ENCODE measurements at regions not wholly inside any gene's neighbourhood (a gene's known extent, or its start where the extent isn't known, plus 50 kb on each side); places are given as distances from the start of the nearest gene placed in this dataset.
A peak's percentile ranks its signal among the peaks of the same experiment; 100 is the strongest.

DNA sequence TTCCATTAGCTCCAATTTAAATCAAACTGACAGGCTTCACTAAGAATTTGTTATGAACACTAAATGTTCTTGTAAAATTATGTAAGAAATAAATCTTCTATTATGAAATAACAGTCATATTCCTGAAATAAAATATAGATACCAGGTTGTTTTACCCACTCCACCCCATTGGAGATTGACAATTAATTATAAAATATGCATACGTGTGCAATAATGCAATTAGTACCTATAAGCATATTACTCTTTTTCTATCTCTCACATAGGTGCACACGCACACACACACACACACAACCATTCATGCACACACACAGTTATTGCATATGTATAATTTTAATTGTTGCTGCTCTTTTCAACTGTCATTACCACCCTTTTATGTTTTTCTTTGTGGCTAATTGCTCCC, 395.7 kb downstream of the SLITRK5 start:
- no peak overlapping the region for H3K4me2 ChIP-seq (ENCODE audit: low read depth, low read length, poor library complexity, severe bottlenecking)
- no peaks in the 10 kb centered on the region for H3K9me2 ChIP-seq (replicated peaks; ENCODE audit: insufficient read depth, low read length)
- no peaks in the 10 kb centered on the region for H3K4me1 ChIP-seq (ENCODE audit: low read length)
- no peaks in the 10 kb centered on the region for H3K79me2 ChIP-seq (ENCODE audit: low read length)
- no peak overlapping the region for H3K27ac ChIP-seq (ENCODE audit: low read length)
- DNase-seq: no peak
- H3K36me3 ChIP-seq (ENCODE audit: insufficient read depth, low read length): no peaks in the 10 kb centered on the region
- peaks cover 8% of the 10 kb centered on the region for H3K9me3 ChIP-seq (ENCODE audit: low read length)
- H4K20me1 ChIP-seq (ENCODE audit: insufficient read depth, low read depth, low read length): no peaks in the 10 kb centered on the region
- peak overlapping the region; percentile 19; the same call in 1 of the 2 replicates for H2AFZ ChIP-seq (ENCODE audit: low read length)
- no peak overlapping the region for H3K9ac ChIP-seq (ENCODE audit: low read length)
- H3K27me3 ChIP-seq (ENCODE audit: low read length): no peaks in the 10 kb centered on the region
- H3K4me3 ChIP-seq (ENCODE audit: low read length): no peak overlapping the region

- H3K27me3 ChIP-seq (ENCODE audit: low read length): no peaks in the 10 kb centered on the region
- no peak overlapping the region for H3K4me2 ChIP-seq (ENCODE audit: low read depth, low read length, poor library complexity, severe bottlenecking)
- no peak for DNase-seq
- no peak overlapping the region for H3K9ac ChIP-seq (ENCODE audit: low read length)
- no peaks in the 10 kb centered on the region for H3K9me3 ChIP-seq (ENCODE audit: low read length)
- H3K4me1 ChIP-seq (ENCODE audit: low read length): no peaks in the 10 kb centered on the region
- H3K27ac ChIP-seq (ENCODE audit: low read length): no peak overlapping the region
- H4K20me1 ChIP-seq (ENCODE audit: insufficient read depth, low read depth, low read length): no peaks in the 10 kb centered on the region
- H3K79me2 ChIP-seq (ENCODE audit: low read length): no peaks in the 10 kb centered on the region
- no peak overlapping the region for H3K4me3 ChIP-seq (ENCODE audit: low read length)
- peak overlapping the region; percentile 62 for H2AFZ ChIP-seq (ENCODE audit: low read length)
- no peaks in the 10 kb centered on the region for H3K9me2 ChIP-seq (replicated peaks; ENCODE audit: insufficient read depth, low read length)
- H3K36me3 ChIP-seq (ENCODE audit: insufficient read depth, low read length): no peaks in the 10 kb centered on the region
These were observed 397.1 kb downstream of the SLITRK5 start for GRCh38 chr13:88068316-88068715.

DNA sequence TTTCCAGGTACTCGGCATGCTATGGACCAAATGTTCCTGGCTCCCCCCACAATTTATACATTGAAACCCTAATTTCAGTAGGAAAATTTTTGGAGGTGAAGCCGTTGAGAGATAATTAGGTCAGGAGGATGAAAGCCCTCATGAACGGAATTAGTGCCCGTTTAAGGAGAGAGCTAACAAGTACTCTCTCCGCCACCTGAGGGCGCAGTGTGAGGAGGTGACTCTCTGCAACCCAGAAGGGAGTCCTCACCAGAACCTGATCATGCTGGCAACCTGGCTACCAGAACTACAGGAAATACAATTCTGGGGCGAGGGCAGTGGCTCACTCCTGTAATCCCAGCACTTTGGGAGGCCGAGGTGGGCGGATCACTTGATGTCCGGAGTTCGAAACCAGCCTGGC, 397.8 kb downstream of the SLITRK5 start:
- Histone ChIP-seq H3K27ac (ENCODE audit: low read length) (no peak overlapping the region), H3K9ac (ENCODE audit: low read length) (no peak overlapping the region), H3K9me2 (replicated peaks; ENCODE audit: insufficient read depth, low read length) (no peaks in the 10 kb centered on the region), H3K36me3 (ENCODE audit: insufficient read depth, low read length) (no peaks in the 10 kb centered on the region), H3K4me2 (ENCODE audit: low read depth, low read length, poor library complexity, severe bottlenecking) (no peak overlapping the region), H3K4me3 (ENCODE audit: low read length) (no peak overlapping the region), H4K20me1 (ENCODE audit: insufficient read depth, low read depth, low read length) (no peaks in the 10 kb centered on the region), H3K9me3 (ENCODE audit: low read length) (no peaks in the 10 kb centered on the region), H3K4me1 (ENCODE audit: low read length) (no peaks in the 10 kb centered on the region), H2AFZ (ENCODE audit: low read length) (peak overlapping the region; percentile 62; the same call in 1 of the 2 replicates), H3K27me3 (ENCODE audit: low read length) (no peaks in the 10 kb centered on the region), H3K79me2 (ENCODE audit: low read length) (no peaks in the 10 kb centered on the region)
- peak; percentile 57 for DNase-seq

- H3K79me2 ChIP-seq (ENCODE audit: low read length): no peaks in the 10 kb centered on the region
- H3K4me3 ChIP-seq (ENCODE audit: low read length): no peak overlapping the region
- no peak overlapping the region for H3K9ac ChIP-seq (ENCODE audit: low read length)
- no peaks in the 10 kb centered on the region for H3K9me2 ChIP-seq (replicated peaks; ENCODE audit: insufficient read depth, low read length)
- no peak for DNase-seq
- peak overlapping the region; percentile 72; the same call in 1 of the 2 replicates for H2AFZ ChIP-seq (ENCODE audit: low read length)
- no peaks in the 10 kb centered on the region for H3K9me3 ChIP-seq (ENCODE audit: low read length)
- H3K4me1 ChIP-seq (ENCODE audit: low read length): no peaks in the 10 kb centered on the region
- H3K27me3 ChIP-seq (ENCODE audit: low read length): no peaks in the 10 kb centered on the region
- no peak overlapping the region for H3K27ac ChIP-seq (ENCODE audit: low read length)
- no peaks in the 10 kb centered on the region for H4K20me1 ChIP-seq (ENCODE audit: insufficient read depth, low read depth, low read length)
- H3K36me3 ChIP-seq (ENCODE audit: insufficient read depth, low read length): no peaks in the 10 kb centered on the region
- no peak overlapping the region for H3K4me2 ChIP-seq (ENCODE audit: low read depth, low read length, poor library complexity, severe bottlenecking)
These were observed 400.2 kb downstream of the SLITRK5 start for GRCh38 chr13:88071371-88071770.

- Histone ChIP-seq H3K9me3 (ENCODE audit: low read length) (no peaks in the 10 kb centered on the region), H2AFZ (ENCODE audit: low read length) (peak overlapping the region; percentile 48), H4K20me1 (ENCODE audit: insufficient read depth, low read depth, low read length) (no peaks in the 10 kb centered on the region), H3K27me3 (ENCODE audit: low read length) (no peaks in the 10 kb centered on the region), H3K4me1 (ENCODE audit: low read length) (peaks cover 4% of the 10 kb centered on the region; the same call in 1 of the 2 replicates), H3K36me3 (ENCODE audit: insufficient read depth, low read length) (no peaks in the 10 kb centered on the region), H3K79me2 (ENCODE audit: low read length) (no peaks in the 10 kb centered on the region), H3K4me3 (ENCODE audit: low read length) (no peak overlapping the region), H3K9ac (ENCODE audit: low read length) (no peak overlapping the region), H3K9me2 (replicated peaks; ENCODE audit: insufficient read depth, low read length) (no peaks in the 10 kb centered on the region), H3K4me2 (ENCODE audit: low read depth, low read length, poor library complexity, severe bottlenecking) (no peak overlapping the region), H3K27ac (ENCODE audit: low read length) (no peak overlapping the region)
- DNase-seq: no peak
These were observed 403.8 kb downstream of the SLITRK5 start for GRCh38 chr13:88074794-88075510.

GRCh38 chr13:88085036-88085435, 413.9 kb downstream of the SLITRK5 start:
- H3K4me1 ChIP-seq (ENCODE audit: low read length): no peaks in the 10 kb centered on the region; the same call in 1 of the 2 replicates
- no peak overlapping the region for H3K9ac ChIP-seq (ENCODE audit: low read length)
- no peak overlapping the region for H3K4me3 ChIP-seq (ENCODE audit: low read length)
- H3K36me3 ChIP-seq (ENCODE audit: insufficient read depth, low read length): no peaks in the 10 kb centered on the region
- H3K4me2 ChIP-seq (ENCODE audit: low read depth, low read length, poor library complexity, severe bottlenecking): no peak overlapping the region
- no peaks in the 10 kb centered on the region for H3K79me2 ChIP-seq (ENCODE audit: low read length)
- no peaks in the 10 kb centered on the region for H3K9me2 ChIP-seq (replicated peaks; ENCODE audit: insufficient read depth, low read length)
- no peak overlapping the region for H3K27ac ChIP-seq (ENCODE audit: low read length)
- no peak for DNase-seq
- no peaks in the 10 kb centered on the region for H3K9me3 ChIP-seq (ENCODE audit: low read length)
- H3K27me3 ChIP-seq (ENCODE audit: low read length): no peaks in the 10 kb centered on the region
- no peaks in the 10 kb centered on the region for H4K20me1 ChIP-seq (ENCODE audit: insufficient read depth, low read depth, low read length)
- H2AFZ ChIP-seq (ENCODE audit: low read length): peak overlapping the region; percentile 27

DNA sequence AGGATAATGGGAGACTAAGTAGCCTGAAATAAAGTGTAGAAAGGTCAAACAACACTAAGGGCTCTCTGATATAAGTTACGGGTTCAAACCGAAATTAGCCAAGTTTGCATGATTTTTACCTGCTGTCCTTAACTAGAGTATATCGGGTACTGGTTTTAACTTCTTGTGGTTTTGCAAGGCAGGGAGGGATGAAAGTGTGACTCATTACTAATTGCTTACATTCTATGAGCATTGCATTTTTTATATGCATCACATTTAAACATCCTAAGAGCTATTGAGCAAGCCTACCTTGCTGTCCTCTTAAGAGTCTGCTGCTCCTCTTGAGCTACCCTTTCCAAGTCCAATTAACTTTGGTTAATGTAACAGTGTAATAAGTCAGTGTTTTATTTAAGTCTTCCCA, 415.4 kb downstream of the SLITRK5 start:
- Histone ChIP-seq H4K20me1 (ENCODE audit: insufficient read depth, low read depth, low read length) (no peaks in the 10 kb centered on the region), H3K9me3 (ENCODE audit: low read length) (no peaks in the 10 kb centered on the region), H3K4me3 (ENCODE audit: low read length) (no peak overlapping the region), H3K36me3 (ENCODE audit: insufficient read depth, low read length) (no peaks in the 10 kb centered on the region), H3K27me3 (ENCODE audit: low read length) (no peaks in the 10 kb centered on the region), H3K27ac (ENCODE audit: low read length) (no peak overlapping the region), H3K9me2 (replicated peaks; ENCODE audit: insufficient read depth, low read length) (no peaks in the 10 kb centered on the region), H3K4me2 (ENCODE audit: low read depth, low read length, poor library complexity, severe bottlenecking) (no peak overlapping the region), H3K4me1 (ENCODE audit: low read length) (no peaks in the 10 kb centered on the region; the same call in 1 of the 2 replicates), H2AFZ (ENCODE audit: low read length) (peak overlapping the region; percentile 67), H3K79me2 (ENCODE audit: low read length) (no peaks in the 10 kb centered on the region), H3K9ac (ENCODE audit: low read length) (no peak overlapping the region)
- DNase-seq: no peak

- Histone ChIP-seq H3K79me2 (ENCODE audit: low read length) (no peaks in the 10 kb centered on the region), H3K9ac (ENCODE audit: low read length) (no peak overlapping the region), H3K9me2 (replicated peaks; ENCODE audit: insufficient read depth, low read length) (no peaks in the 10 kb centered on the region), H3K9me3 (ENCODE audit: low read length) (no peaks in the 10 kb centered on the region; the same call in 1 of the 2 replicates), H3K4me2 (ENCODE audit: low read depth, low read length, poor library complexity, severe bottlenecking) (no peak overlapping the region), H3K4me1 (ENCODE audit: low read length) (peaks cover 9% of the 10 kb centered on the region), H3K4me3 (ENCODE audit: low read length) (no peak overlapping the region), H3K36me3 (ENCODE audit: insufficient read depth, low read length) (no peaks in the 10 kb centered on the region; the same call in 1 of the 2 replicates), H4K20me1 (ENCODE audit: insufficient read depth, low read depth, low read length) (no peaks in the 10 kb centered on the region), H3K27me3 (ENCODE audit: low read length) (no peaks in the 10 kb centered on the region), H2AFZ (ENCODE audit: low read length) (peak overlapping the region; percentile 44; the same call in 1 of the 2 replicates), H3K27ac (ENCODE audit: low read length) (no peak overlapping the region)
- DNase-seq: peak; percentile 69
These were observed 426.4 kb downstream of the SLITRK5 start for GRCh38 chr13:88097541-88097940.
